Spleen (tissue), 7 donors: ENCODE measurements at regions not wholly inside any gene's neighbourhood (a gene's known extent, or its start where the extent isn't known, plus 50 kb on each side); places are given as distances from the start of the nearest gene placed in this dataset.
"Not testable (repeated sequence)": the region's sequence is repeated elsewhere in the genome, so short reads cannot be mapped to it uniquely, and the experiment has no call there.

ENCODE experiments used
- POLR2A ChIP-seq, 3 donors: fragments of 450-650 bp; IDR thresholded peaks; one replicate each; pipeline ENCODE4 v1.5.1; 2017; ENCODE audit warnings: antibody characterized with exemption in 3 of 3, mild to moderate bottlenecking in 1 of 3
- TF ChIP-seq, protein P1 (sequence below), 11 experiments: fragments of 200-600 bp in 7 of 11; fragments of 450-650 bp in 4 of 11; sonication (generic) in 4 of 11; IDR thresholded peaks in 8 of 11; conservative IDR thresholded peaks in 3 of 11; 1 replicate in 7 of 11; 2 replicates in 4 of 11; pipeline versions ENCODE4 v1.4.0 to v1.8.0; 2016 to 2021; ENCODE audit warnings: antibody characterized with exemption in 11 of 11, inconsistent platforms in 4 of 11, mild to moderate bottlenecking in 1 of 11
- donor health status: DM: no; HTN: no; CAD: no; lungs with moderate emphysema.
- donor health status: DM: no; HTN: no; CAD: no.
- donor health status: DM: no; HTN: no; CAD: no.

- TF ChIP-seq, protein P1, sequence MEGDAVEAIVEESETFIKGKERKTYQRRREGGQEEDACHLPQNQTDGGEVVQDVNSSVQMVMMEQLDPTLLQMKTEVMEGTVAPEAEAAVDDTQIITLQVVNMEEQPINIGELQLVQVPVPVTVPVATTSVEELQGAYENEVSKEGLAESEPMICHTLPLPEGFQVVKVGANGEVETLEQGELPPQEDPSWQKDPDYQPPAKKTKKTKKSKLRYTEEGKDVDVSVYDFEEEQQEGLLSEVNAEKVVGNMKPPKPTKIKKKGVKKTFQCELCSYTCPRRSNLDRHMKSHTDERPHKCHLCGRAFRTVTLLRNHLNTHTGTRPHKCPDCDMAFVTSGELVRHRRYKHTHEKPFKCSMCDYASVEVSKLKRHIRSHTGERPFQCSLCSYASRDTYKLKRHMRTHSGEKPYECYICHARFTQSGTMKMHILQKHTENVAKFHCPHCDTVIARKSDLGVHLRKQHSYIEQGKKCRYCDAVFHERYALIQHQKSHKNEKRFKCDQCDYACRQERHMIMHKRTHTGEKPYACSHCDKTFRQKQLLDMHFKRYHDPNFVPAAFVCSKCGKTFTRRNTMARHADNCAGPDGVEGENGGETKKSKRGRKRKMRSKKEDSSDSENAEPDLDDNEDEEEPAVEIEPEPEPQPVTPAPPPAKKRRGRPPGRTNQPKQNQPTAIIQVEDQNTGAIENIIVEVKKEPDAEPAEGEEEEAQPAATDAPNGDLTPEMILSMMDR (IDR thresholded peaks at IDR 0.05 in 8 of 11, conservative IDR thresholded peaks at IDR 0.05 in 3 of 11), result not testable (repeated sequence)
- TF ChIP-seq POLR2A (IDR thresholded peaks at IDR 0.05), result not testable (repeated sequence)
Observed at GRCh38 chr5:147139759-147140158, 95.1 kb upstream of the STK32A start.
